ENCODE measurements at regions not wholly inside any gene's neighbourhood (a gene's known extent, or its start where the extent isn't known, plus 50 kb on each side); places are given as distances from the start of the nearest gene placed in this dataset.

DNA sequence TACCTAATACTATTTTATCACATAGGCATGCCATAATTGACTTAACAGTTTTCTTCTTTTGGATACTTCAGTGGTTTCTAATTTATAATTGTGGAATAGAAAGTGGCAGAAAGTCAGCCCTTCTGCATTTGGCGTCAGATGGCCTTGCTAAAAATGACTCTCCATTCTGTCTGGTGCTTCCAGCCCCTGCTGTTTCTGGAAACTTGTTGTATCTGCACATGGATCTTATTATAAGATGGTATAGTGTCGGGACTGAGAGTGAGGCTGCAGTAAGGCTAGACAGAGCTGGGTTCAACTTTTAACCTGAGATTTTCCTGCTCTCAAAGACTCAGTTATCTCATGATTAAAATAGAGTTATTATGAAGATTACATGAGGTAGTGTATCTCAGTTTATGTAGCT lies 74.8 kb upstream of the WDR72 start:
- TF ChIP-seq, protein P1, sequence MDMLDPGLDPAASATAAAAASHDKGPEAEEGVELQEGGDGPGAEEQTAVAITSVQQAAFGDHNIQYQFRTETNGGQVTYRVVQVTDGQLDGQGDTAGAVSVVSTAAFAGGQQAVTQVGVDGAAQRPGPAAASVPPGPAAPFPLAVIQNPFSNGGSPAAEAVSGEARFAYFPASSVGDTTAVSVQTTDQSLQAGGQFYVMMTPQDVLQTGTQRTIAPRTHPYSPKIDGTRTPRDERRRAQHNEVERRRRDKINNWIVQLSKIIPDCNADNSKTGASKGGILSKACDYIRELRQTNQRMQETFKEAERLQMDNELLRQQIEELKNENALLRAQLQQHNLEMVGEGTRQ (CRISPR knock-in tag; IDR thresholded peaks at IDR 0.05) = no peak
- TF ChIP-seq TP53 (CRISPR knock-in tag; IDR thresholded peaks at IDR 0.05) = no peak
- TF ChIP-seq JUN (CRISPR knock-in tag; IDR thresholded peaks at IDR 0.05) = no peak
- TF ChIP-seq NR1H2 (CRISPR knock-in tag; IDR thresholded peaks at IDR 0.05) = no peak
- TF ChIP-seq, protein P2, sequence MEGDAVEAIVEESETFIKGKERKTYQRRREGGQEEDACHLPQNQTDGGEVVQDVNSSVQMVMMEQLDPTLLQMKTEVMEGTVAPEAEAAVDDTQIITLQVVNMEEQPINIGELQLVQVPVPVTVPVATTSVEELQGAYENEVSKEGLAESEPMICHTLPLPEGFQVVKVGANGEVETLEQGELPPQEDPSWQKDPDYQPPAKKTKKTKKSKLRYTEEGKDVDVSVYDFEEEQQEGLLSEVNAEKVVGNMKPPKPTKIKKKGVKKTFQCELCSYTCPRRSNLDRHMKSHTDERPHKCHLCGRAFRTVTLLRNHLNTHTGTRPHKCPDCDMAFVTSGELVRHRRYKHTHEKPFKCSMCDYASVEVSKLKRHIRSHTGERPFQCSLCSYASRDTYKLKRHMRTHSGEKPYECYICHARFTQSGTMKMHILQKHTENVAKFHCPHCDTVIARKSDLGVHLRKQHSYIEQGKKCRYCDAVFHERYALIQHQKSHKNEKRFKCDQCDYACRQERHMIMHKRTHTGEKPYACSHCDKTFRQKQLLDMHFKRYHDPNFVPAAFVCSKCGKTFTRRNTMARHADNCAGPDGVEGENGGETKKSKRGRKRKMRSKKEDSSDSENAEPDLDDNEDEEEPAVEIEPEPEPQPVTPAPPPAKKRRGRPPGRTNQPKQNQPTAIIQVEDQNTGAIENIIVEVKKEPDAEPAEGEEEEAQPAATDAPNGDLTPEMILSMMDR (IDR thresholded peaks at IDR 0.05) = no peak
- no peak for TF ChIP-seq NFYB (CRISPR knock-in tag; conservative IDR thresholded peaks at IDR 0.05; ENCODE audit: low read depth)
- TF ChIP-seq NFE2L1 (CRISPR knock-in tag; IDR thresholded peaks at IDR 0.05) = no peak
- no peak for TF ChIP-seq ARID4B (CRISPR knock-in tag; IDR thresholded peaks at IDR 0.05; ENCODE audit: borderline replicate concordance)
- no peak for TF ChIP-seq FOXK1 (CRISPR knock-in tag; IDR thresholded peaks at IDR 0.05)
- TF ChIP-seq FOXP1 (CRISPR knock-in tag; IDR thresholded peaks at IDR 0.05; ENCODE audit: borderline replicate concordance) = no peak
- no peak for TF ChIP-seq ZNF219 (CRISPR knock-in tag; IDR thresholded peaks at IDR 0.05; ENCODE audit: borderline replicate concordance)

Data from WTC11 (cell line).